Hematopoietic multipotent progenitor cell treated with erythropoietin and hydrocortisone succinate and interleukin-3 and kit ligand, for 8 days (in vitro differentiated cells): ENCODE measurements at regions not wholly inside any gene's neighbourhood (a gene's known extent, or its start where the extent isn't known, plus 50 kb on each side); places are given as distances from the start of the nearest gene placed in this dataset.
"Not testable (repeated sequence)": the region's sequence is repeated elsewhere in the genome, so short reads cannot be mapped to it uniquely, and the experiment has no call there.

Source experiments
- DNase-seq: peaks from one replicate; pipeline ENCODE4 v3.0.0-alpha.2; 2015

DNA sequence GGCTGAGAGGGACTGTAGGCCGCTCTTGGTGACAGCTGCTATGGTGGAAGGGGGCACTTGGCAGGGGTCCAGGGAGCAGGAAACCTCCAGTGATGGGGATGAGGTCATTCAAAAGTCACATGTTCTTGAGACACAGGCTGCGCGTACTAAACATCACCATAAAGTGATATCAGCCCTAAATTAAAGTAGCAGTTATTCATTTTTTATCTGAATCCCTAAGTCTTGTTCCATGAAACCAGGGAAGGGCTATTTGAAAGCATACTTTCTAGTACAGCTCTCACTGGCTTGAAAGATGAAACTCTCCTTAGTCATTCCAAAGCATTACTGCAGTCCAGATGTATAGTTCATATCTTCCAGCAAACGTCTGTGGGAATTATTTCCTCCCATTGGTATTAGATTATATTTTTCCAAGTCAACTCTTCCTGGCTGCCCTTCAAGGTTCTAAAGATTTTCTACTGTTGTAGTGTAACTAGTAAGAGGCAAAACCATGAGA is 373.1 kb downstream of the CD109 start:
- DNase-seq = no peak

DNA sequence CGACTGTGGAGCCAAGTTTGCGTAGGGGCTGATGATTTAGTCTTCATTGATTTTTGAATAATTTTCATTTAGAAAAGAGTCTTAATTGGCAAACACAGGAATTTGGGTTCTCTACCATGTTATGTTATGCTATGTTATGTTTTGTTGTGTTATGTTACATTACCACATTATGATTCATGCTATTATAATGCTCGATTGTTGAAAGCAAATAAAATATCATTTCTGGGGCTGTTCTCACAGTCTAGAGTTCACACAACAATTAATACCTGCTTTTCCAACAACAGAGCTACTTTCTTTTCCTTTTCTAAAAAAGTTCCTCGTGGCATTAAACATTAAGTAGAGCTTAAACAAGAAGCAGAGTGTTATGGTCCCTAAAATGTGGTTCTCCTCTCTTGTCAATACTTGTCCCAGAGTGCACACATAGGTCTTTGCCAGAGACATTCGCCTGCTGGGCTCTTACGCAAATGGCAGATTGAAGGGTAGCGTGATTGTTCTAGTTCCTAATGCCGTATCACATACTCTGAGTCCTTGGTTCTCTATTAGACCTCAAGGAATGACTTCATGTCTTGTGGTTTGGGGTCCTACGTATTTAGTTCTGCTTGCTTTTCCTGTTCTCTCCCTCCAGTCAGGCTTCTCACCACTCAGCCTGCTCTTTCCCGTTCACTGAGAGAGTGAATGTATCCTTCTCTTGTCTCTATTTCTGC is 370.3 kb downstream of the CD109 start:
- DNase-seq = no peak

DNA sequence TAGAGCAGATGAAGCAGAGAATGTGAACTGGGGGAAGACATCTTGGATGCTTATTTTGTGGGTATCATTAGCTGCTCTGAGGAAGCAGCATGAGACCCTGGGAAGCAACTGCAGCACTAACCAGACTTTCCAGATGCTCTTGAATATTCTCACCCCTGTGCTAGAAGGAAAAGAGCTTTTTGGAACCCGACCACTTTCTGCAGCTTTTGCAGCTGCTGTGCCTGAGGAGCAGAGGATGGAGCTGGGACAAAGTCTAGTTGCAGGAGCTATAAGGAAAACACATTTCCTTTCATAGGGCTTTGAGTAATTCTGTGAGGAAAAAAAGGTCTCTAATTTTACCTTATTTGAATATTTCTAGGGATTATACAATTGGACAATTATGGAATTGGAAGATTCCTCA is 369.7 kb downstream of the CD109 start:
- no peak for DNase-seq

DNA sequence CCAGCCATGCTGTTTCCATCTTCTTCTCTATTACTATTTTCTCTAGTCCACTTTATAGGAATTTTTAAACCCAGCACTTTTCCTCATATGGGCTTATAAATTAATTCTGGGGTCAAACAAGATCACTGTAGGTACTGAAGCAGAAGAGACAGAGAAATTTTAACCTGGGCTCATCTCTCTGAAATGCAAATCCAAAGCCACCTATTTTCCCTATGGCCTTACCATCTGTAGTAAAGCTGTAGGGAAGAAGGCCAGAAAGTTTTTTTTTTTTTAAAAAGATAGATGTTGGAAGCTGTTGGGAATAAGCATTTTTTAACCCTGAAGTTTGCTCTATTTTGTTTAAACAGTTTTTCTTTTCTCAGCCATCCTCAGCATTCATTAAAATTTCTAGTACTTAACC is 367.4 kb downstream of the CD109 start:
- no peak for DNase-seq

DNA sequence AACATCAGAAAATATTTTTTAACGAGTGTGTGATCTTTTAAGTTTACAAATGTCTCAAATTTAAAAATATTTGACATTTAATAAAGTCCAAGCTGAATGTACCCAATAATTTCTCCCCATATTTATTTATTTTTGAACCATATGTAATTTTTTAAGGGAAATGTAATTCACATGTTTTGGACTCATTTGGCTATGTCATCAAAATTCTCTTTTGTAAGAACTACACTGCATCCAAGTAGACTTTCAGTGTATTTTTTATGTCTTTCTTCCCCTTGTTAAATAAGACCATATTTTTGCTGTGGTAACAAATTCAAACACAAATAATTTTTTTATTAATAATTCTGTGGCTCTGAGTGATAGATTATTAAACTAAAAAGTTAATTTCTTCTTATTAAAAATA is 365.2 kb downstream of the CD109 start:
- no peak for DNase-seq

DNA sequence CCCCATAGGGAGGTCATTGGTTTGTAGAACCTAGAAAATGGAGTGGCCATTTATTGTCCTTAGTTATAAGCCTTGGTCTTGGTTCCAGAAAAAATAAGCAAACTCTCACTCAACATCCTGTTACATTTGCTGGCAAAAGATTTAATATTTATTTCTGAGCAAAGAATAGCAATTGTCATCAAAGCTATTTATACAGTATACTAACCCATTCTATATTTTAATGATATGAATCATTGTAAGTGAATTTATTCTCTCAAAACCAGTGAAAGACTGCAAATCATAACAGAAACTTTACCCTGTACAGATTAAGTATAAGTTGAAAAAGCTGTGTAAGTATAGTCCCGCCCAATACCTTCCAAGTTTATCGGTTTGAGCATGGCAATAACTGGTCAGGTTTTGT is 364.4 kb downstream of the CD109 start:
- DNase-seq = no peak

DNA sequence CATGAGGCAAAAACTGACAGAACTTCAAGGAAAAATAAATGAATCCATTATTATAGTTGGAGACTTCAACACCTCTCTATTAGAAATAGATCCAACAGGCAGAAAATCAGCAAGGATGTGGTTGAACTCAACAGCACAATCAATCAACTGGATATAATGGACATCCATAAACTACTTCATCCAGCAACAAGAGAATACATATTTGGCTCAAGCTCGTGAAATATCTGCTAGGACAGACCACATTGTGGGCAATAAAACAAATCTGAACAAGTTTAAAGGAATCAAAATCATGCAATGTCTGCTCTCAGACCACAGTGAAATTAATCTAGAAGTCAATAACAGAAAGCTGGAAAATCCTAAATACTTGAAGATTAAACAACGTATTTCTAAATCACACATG is 362.6 kb downstream of the CD109 start:
- no peak for DNase-seq

DNA sequence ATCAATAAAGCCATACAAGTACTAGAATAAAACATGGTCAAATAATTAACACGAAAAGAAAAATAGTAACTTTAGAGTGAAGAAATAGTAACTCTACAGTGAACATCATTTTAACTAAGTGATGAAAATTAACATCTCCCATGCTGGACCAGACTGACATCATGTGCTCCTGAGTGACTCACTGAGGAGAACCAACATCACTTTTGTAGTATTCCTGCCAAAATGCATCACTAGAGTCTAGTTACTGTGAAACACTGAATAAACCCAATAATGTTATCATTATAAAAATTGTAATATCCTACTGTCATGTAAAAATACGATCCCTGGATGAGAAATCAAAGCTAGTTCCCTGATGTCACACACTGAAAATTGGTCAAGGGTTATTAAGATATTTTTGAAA is 361.3 kb downstream of the CD109 start:
- no peak for DNase-seq

DNA sequence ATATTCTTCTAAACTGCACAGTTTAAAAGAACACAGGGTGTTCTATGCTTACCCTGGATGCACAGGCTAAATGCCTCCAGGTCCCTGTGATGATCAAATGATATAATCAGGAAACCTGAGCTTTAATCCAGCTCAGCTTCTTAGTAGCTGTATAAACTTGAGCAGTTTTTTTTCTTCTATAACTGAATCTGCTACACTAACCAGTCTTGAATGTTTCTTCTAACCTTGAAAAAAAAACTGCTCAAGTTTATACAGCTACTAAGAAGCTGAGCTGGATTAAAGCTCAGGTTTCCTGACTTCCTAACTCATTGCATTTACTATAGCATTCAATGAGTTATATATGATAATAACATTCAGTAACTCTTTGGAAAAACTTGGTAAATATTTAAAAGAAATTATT is 358.2 kb downstream of the CD109 start:
- no peak for DNase-seq

DNA sequence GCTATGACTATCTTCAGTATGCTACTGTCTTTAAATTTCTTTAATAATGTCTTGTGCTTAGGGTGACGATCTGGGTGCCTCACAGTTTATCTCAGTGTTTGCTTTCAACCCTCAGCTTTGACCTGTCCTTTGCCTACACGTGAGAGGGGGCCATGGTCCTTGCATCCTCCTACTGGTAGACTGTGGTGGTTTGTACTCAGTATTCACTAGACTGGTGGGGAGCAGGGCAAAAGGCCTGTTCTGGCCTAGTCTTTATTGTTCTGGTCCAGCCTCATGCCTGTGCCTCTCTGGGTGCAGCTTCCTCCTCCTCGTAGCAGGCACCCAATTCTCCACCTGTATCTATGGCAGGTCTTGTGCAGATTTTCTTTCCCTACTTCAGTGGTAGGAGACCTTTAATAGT is 354.9 kb downstream of the CD109 start:
- DNase-seq = no peak

DNA sequence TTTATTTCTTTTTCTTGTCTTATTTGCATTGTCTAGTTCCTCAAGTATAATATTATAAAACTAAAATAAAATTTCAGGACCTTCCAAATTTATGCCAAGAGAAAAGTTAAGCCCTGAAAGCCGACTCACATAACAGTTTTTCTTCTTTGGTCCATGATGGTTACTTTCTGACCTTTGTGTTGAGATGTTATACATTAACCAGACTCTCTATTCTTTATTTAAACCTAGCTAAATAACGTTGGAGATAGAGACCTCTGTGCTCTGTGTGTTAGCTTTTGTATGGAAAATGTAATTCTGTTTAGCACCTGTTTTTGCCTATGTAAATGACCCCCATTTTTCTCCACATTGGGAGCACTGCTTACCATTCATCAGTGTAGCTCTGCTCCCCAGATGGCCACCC is 352.4 kb downstream of the CD109 start:
- DNase-seq = no peak

DNA sequence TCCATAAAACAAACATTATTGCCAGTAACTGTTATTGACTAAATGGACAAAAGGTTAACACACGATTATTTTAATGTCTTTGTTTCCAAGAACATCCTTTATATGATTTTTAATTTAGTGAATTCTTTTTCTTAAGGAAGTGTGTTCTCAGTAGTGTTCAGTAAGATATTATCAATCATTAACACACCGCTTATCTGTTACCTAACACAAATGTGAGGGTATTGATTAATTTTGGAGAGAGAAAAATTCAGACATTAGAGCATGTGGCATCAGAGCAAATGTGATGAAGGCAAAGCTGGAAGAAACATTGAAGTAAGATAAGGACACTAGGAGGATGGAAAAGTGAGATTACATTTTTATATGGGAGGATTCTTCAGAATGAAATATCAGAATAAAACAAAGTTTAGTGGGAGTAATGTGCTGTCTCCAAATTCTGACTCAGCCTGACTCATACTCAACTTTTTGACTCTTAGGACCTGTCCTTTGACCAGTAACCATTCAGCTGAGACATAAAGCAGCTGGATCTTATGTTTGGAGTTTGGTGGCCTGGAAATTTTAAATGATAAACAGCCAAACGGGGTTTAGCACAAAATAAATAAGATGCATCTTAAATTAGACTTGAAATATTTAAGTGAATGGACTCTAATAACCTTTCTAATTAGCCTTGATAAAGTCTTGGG is 348.6 kb downstream of the CD109 start:
- DNase-seq = peak; percentile 1

DNA sequence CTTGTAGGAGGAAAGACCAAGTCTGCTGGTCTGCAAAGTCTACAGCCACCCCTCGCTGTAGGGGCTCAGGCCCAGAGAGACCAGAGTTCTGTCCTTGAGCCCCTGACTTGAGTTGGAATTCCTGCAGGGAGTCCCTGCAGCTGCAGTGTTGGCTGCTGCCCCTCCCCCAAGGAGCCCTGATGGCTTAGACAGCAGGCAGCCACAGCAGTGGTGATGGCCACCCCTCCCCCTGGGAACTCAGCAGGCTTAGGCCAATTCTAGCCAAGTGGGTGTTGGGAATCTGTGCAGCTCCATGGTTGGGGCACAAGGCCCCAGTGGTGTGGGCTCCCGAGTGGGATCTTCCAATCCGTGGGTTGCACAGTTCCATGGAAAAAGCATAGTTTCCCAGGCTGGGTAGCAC is 345.4 kb downstream of the CD109 start:
- DNase-seq = no peak

DNA sequence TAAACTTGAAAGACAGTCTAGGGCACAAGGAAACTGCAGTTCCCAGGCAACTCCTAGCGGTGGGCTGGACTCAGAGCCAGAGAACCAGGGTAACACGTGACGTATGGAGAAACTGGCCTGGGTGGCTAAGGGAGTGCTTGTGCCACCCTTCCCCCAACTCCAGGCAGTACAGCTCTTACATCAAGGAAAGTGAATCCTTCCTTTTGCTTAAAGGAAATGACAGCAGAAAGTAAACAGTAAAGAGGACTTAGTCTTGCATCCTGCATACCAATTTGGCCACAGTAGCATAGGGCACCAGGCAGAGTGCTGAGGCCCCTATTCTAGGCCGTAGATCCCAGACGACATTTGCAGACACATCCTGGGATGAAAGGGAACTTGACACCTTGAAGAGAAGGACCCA is 322.8 kb downstream of the CD109 start:
- DNase-seq = no peak

DNA sequence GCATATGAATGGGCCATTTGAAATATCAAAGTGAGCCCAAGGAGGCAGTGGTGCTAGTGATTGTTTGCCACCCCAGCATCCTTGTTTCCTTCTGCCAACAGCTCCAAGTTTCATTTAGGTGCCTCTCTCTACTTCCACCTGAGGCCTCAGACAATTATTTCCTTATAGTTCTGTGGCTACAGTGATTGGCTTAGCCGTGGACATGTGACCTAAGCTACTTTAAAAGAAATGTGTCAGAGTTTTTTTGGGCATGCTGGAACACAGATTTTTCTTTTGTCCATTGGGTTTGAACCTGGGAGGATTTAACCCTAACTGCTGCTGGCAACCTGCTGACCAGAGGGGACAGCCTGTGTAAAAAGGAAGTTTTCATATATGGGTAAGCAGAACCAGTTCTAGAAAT is 319.4 kb downstream of the CD109 start:
- DNase-seq = no peak

DNA sequence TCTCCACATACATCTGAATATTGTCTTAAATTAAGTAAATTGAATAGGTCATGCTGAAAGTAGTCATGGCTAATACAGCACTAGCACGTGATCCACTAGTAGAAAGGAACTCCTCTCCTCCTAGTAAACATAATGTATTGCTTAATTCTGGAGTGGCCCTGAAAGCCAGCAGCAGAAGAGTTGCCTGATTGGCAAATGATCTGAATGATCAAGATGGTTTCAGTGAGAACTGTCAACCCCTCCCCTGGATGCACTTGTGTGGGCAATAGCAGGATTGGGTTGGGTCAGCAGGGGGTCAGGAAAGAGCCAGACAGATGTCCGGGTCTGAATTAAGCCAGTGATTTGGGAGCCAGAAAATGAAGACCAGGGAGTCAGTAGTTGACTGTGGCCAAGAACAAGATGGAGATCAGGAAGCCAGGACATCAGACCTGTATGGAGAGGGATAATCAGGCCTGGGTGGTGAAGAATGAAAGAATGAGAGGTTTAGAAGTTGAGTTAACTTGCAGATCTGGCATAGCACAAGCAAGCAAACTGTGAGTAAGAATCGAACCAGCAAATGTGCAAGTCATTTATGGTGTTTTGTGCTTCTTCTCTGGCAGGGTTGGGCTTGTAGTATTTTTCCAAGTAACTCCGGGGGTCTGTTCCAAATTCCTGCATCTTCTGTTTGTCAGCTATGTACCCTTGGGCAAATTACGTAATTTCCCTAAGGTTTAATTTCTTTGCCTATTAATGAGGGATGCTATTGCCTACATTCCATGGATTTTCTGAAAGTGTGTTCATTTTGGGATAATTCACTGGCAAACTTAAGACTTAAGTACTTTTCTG is 304.9 kb downstream of the CD109 start:
- no peak for DNase-seq

DNA sequence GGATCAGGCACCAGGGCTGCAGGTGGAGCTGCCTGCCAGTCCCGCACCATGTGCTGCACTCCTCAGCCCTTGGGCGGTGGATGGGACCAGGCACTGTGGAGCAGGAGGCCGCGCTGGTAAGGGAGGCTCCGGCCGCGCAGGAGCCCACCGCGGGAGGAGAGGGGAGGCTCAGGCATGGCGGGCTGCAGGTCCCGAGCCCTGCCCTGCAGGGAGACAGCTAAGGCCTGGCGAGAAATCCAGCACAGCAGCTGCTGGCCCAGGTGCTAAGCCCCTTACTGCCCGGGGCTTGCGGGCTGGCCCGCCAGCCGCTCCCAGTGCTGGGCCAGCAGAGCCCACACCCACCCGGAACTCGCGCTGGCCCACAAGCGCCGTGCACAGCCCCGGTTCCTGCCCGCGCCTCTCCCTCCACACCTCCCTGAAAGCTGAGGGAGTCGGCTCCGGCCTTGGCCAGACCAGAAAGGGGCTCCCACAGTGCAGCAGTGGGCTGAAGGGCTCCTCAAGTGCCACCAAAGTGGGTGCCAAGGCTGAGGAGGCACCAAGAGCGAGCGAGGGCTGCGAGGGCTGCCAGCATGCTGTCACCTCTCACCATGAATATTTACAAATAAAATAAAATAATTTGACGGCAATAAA is 294.7 kb downstream of the CD109 start:
- not testable (repeated sequence) for DNase-seq

DNA sequence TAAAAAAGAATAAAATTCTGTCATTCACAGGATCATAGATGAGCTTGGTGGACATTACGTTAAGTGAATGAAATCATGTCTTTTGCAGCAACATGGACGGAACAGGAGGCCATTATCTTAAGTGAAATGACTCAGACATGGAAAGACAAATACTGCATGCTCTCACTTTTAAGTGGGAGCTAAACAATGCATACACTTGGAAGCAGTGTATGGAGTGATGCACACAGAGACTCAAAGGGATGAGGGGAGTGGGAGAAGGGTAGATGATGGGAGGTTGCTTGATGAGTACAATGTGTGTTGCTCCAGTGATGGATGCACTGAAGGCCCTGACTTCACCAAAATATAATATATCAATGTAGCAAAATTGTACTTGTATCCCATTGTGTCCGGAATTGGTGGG is 293.4 kb downstream of the CD109 start:
- no peak for DNase-seq

DNA sequence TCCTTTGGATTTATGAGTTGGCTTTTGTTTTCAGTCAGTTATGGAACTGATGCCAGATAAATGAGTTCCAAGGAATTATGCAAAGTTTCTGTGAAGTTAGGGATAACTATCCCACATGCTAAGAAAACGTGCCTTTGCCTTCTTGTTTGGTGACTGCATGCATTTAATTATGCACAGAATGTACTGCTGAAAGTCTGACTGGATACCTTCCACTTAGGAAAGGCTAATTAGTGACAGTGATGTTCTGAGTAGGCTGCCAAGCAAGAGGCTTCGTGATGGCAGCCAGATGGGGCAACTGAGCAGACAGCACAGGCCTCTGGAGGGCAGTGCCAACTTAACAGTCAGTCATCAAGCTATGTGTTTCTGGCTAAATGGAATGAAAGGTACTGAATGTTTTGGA is 289.9 kb downstream of the CD109 start:
- no peak for DNase-seq

DNA sequence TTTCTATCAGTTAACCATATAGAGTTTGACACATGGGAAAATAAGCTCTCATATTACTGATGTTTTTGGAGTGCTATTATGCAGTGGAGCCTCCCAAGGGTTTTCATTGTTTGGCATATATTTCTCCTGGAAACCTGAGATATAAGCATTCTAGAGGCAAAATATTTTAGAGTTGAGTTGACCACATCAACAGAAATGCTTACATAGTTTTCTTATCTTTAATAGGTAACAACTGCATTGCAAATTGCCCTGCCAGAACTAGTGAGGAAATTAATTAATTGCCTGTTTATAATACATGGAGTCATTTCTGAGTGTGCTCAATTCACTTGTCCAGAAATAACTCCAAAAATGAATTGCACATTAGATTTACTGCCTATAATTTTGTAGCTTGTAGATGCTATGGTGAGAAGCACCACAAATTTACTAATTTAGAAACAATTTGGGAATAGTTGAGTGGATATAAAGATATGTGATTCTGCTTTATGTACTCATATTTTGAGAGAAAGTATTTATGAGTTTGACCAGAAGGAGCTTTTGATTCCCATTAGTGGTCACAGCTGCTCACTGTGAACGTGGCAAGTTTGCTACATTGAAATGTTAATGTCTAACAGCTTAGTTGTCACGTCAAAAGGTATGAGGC is 288.7 kb downstream of the CD109 start:
- DNase-seq = no peak

DNA sequence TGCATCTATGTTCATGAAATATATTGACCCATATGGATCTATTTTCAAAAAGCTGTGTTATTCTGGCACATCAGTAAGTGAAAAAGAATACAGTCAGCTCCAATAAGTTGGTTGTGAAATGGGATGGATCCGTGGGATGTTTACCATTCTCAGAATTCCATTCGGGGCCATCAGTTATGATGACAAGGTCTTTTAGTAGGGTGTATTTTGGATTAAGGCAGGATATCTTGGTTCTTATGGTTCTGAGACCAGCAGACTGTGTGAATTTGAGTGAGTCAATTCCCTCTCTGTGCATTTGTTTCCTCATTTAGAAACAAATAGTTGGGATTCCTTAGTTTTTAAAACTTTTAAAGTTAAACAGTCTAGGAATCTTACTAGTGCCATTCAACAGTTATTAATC is 287.4 kb downstream of the CD109 start:
- no peak for DNase-seq

DNA sequence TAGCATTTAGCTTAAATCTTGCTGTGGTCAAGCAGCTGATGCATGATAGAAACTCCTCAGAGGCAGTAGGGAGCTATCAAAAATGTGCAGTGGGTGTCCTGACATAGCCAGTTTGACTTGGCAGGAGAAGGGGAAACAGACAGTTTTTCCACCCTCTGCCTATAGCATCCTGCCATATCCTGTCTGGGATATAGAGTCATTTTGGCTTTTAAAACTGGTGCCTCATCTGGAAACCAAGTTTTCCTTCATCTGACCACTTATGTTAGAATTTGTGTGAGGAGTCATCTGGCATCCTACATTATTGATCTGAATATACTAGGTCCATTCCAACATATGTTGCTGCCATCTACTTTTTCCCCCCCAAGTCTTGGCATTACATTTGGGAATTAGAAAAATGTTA is 284.1 kb downstream of the CD109 start:
- DNase-seq = no peak

DNA sequence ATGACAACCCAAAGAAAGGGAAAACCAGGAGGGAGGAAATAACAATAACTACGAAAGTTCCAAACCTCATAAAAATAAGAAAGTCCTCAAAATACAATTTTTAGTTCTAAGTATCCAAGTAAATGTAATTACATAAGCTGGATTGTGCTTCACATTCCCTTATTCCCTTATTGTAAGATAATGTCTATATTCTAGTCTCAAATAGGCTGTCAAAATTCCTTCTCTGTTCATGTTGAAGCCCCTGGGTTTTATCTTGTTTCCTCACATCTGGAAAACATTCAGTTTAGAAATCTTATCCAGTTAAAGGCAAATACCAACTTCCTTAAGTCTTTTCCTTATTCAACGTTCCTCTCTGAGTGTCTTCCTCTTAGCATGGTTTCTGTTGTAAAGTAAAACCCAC is 282.3 kb downstream of the CD109 start:
- no peak for DNase-seq
